Hematopoietic multipotent progenitor cell treated with erythropoietin and hydrocortisone succinate and interleukin-3 and kit ligand, for 6 days (in vitro differentiated cells): ENCODE measurements at regions not wholly inside any gene's neighbourhood (a gene's known extent, or its start where the extent isn't known, plus 50 kb on each side); places are given as distances from the start of the nearest gene placed in this dataset.

ENCODE experiments used
- DNase-seq: peaks from one replicate; pipeline ENCODE4 v3.0.0-alpha.2; 2015

DNA sequence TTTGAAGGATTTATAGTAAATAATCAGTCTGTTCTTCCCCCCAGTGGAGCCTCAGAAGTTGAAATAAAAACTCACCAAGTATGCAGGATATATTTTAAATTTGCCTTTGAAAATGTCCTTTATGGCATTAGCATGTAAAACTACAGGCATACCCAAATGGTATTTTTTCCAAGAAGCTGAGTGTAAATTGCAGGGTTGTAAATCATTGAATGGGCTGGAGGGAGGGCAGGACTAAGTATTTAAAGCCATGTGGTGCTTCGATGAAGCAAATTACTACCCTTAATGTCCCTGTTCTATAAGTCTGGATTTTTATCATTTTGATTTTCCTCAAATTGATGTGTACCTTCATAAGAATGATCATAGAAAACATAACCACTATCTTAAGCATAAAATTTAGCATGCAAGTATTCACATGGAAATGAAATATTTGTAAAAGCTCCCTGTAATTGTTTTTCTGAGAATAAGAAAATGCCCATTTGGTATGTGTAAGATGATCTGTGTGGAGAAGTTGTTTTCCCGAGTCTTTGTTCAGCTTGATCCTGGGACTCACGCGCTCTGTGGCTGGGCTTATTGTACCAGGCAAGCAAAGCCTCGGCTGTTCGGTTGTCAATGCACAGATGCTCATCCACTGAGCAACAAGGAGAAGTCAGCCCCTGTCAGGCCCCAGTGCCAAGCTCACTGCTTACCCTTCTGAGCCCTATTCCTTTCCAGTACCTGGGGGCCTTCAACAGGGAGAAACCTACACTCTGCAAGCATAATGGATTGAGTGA is 66.7 kb downstream of the CD164 start:
- DNase-seq, result no peak

DNA sequence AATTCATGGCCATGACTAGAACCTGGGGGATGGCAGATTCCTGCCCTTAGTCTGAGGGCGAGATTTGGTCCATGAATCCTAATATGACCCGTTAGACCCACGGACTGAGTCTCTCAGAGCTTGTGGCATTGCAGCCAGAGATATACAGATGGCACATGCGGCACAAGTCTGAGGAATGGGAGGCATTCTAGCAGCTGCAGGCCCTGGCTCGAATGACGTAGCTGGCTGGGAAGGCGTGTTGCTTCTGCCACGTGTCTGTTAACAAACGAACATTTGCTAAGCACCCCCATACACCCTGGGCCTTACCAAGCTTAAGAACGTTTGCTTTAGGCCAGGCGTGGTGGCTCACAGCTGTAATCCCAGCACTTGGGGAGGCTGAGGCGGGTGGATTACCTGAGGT is 68.0 kb downstream of the CD164 start:
- DNase-seq, result no peak

DNA sequence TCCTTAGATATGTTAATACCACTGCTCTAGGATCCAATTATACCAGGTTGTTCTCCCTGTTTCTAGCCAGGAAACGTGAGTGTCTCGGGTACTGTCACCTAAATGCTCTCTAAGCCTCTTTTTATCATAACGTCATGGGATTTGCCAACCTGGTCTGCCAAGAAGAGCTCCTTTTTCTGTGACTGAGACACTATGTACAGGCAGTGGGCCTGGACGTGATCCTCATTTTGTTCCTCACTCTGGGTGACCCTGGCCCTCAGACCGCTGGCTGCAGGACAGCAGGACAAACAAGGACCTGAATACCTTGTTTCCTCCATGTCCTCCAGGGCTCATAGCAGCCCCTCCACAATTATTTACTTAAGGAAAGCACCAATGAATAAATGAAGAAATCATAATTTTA is 69.1 kb downstream of the CD164 start:
- no peak for DNase-seq

DNA sequence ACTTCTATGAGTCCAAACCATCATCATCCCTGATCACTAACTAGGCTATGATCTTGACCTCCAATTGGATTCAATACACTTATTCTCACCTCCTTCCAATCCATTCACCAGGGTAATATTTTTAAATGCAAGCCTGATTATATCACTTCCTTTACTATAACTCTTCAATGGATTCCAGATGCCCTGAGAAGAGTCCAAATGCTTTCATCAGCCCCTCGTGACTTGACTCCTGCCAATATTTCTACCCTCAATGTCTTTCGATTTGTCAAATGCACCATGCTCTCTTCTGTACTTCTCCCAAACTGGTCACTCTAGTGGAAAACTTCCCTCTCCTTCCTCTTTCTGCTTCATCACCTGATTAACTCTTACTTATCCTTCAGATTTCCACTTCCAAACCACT is 70.8 kb downstream of the CD164 start:
- no peak for DNase-seq

DNA sequence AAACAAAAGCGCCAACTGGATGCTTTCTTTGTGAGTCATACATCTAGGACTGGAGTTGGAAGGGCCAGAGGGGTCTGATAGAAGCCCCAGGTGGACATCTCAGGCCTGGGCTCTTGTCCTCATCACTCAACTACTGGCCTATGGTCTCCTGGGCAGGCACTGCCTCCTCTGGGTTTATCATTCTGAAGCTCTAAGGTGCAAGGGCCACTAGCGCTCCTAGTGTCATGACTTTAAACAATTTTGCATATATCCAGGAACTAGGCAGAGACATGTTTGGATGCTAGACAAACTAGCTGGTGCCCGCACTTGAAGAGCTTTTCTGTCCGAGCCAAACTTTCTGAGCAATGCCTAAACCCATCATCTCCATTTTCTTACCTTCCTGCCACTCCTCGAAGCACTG is 72.3 kb downstream of the CD164 start:
- no peak for DNase-seq

DNA sequence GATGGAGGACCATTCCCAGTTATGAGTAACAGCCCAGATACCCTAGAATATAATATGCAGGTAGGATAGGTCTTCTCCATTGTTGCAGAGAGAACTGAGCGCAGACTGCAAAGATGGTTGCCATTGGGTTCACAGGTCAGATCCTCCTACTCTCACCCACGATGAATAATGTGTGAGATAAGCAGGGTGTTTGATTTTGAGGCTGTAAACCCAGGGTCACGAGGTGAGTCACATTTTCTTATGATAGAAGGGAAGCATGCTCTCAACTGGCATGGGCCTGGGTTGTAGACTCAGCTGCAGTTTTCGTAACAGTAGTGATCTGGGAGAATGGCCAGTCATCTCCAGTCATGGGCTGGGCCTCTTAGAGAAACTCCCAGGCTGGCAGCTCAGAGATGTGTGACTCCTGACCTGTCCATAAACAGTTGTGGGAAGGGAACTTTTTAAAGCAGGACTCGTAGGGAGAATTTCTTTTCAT is 74.2 kb downstream of the CD164 start:
- DNase-seq, result peak; percentile 79

DNA sequence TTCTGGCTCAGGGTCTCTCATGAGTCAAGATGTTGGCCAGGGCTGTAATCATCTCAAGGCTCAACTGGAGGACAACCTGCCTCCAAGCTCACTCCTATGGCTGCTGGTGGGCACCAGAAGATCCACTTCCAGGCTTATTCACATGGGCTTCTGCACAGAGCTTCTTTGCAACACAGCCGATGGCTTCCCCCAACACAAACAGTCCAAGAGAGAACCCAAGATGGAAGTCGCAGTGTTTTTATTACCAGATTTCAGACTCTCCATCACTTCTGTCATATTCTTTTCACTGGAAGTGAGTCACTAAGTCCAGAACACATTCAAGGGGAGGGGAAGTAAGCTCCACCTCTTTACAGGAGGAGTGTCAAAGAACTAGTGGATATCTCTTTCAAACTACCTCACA is 75.5 kb downstream of the CD164 start:
- peak; percentile 53 for DNase-seq

DNA sequence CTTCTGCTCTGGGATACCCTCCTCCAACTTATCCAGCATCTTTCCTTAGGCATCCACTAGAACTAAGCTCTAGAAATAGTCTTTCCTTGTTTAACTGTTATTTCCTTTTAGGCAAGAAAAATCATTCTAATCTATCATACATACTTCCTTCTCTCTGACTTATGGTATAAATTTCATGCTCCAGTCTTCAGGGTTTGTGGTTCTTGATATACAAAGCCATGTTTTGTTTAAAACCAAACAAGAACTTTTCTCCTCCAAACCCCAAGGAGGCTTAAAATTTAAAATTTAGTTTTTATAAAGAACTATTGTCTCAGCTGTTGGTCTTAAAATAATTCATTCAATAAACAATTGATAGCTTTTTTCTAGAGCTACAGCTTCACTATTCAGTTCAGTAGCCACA is 77.2 kb downstream of the CD164 start:
- DNase-seq, result peak; percentile 44

DNA sequence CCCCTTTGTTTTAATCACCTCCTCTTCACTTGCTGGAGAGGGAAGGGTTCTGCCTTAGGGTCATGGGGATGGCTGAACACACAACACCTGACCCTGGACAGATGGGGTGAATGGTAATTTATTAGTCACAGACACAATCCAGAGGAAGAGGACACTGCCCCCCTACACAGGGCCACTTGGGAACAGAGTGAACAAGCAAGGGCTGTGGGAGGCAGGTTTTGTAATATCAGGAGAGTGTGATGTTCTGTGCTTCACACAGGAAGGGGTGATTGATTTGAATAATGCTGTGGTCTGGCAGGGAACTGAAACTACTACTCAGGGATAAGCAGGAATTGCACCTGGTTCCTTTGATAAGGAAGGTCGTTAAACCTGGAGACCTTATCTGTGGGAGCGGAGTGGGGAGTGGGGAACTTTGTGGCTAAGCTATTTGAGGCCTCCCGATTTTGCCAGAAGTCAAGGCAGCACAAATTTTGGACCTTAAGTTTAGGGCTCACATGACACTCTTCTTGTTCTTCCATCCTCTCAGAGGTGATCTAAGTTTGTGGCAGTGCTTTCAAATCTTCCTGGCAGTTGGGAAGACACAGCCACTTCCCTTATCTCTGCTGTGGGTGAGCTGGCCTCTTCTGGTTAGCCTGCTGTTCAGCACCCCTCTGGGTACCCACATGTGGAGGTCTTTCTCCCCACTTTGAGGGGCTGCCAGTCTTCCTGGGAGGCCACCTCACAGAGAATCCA is 77.8 kb downstream of the CD164 start:
- peak; percentile 97 for DNase-seq

DNA sequence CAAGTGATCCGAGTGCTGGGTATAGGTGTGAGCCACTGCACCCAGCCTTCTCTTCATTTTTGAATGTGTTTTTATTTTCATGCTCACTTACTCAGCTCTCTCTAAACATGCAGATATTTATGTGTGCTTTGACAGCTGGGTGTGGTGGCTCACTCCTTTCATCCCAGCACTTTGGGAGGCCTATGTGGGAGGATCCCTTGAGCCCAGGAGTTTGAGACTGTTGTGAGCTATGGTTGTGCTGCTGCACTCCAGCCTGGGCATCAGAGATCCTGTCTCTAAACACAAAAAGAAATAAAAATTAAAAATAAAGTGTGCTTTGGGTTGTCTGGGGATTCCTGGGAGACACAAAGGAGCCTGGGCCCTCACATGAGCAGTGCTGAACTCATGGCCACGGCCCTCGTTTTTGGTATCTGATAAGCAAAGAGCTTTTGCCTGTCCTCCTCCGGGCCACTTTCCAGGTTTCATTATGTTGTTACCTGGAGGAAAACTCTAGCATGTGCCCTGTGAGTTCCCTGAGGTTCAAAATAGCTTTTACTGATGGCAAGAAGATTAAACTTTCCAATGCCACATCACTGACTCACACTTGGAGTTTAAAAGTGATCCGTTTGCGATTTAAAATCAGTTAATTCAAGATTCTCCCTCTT is 78.5 kb downstream of the CD164 start:
- DNase-seq, result peak; percentile 78

DNA sequence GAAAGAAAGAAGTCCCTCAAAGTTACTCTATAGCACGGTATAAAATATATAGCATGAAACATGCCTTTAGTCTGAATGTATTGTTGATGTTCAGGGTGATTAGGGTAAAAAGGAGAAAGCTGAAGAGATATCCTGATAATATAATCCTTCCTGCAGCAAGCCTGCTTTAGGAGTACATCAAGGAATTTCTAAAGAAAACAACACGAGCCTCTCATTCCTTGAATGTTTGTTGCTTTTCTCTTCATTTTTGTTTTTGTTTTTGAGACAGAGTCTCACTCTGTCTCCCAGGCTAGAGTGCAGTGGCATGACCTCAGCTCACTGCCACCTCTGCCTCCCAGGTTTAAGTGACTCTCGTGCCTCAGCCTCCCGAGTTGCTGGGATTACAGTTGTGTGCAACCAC is 79.1 kb downstream of the CD164 start:
- no peak for DNase-seq

DNA sequence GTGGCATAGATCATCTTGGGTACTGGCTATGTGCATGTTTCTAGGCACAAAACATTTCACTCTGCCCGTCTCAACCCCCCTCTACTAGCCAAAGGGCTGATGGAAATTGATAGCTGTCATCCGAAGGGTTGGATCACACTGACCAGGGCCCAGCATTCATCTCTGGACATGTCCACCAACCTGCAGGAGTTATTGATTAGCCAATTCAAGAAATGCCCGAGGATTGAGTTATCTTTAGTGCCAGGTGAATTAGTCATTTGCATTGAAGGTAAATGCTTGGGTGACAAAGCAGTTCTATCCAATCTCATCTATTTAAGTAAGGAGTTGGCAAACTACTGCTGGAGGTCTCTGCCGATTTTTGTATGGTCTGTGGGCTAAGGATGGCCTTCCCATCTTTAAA is 80.1 kb downstream of the CD164 start:
- DNase-seq, result no peak

DNA sequence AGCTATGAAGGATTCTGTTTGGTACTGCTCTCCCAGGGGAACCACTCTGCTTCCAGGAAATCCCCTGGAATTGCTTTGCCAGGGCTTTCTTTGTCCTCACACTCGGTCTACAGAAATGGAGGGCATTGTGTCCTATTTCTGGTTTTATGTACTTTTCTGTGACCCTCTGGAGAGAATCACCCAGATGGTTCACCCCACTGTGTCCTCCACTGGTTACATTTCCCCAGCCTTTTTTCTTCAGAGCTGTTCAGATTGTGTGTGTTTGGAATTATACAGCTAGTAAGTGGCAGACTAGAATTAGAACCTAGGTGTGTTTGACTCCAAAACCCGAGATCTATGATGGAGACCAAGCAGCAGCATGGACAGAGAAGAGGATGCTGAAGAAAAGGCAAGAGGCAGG is 80.8 kb downstream of the CD164 start:
- no peak for DNase-seq

DNA sequence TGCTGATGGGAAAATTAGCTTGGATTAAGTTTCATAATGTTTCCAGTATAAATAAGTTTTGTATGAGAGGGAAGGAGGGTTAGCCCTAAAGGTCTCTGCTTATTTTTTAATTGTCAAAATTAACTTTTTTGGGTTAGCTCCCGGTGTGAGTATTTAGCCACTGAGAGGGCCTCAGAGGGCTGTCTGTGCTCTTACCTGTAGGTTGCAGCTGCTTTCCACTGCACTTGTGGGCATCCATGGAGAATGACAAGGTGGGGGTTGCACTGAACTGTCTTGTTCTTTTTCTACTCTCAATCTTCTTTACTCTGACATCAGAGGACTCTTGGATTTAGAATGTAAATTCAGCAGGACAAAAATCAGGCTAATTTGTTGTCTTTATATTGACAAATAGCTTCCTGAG is 81.4 kb downstream of the CD164 start:
- no peak for DNase-seq

DNA sequence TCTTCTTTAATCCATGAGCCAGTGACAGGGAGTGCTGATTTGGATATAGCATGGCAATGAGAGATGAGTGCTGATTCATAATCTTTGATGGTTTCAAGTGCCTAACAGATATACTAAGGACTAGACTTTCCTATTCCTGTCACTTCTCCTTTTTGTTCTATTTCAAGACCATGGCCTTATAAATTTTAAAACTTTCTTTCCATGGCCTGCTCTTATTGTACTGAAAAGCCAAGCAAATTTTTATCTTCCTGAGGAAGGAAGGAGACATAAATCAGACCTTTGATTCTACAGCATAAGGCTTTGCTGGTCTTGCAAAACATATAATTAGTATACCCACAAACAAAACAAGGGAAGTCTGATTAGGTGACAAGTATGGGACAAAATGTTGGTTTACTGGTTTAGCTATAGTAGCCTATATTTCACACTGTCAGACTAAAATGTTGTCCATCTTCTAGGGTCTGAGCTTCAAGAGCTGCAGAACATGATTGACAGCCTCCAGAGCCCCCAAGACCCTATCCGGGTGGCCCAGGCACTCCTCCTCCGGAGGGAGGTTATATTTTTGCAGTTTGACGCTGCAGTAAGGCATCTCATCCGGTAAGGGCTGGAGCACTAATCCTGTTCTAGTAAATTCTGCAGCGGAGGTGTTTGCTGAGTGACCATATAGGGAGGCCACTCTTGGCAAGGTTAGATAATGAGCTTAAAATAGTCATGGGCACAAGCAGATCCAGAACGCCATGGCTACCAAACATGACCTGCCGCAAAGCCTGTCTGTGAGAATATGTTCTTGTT is 82.3 kb downstream of the CD164 start:
- DNase-seq, result peak; percentile 46

DNA sequence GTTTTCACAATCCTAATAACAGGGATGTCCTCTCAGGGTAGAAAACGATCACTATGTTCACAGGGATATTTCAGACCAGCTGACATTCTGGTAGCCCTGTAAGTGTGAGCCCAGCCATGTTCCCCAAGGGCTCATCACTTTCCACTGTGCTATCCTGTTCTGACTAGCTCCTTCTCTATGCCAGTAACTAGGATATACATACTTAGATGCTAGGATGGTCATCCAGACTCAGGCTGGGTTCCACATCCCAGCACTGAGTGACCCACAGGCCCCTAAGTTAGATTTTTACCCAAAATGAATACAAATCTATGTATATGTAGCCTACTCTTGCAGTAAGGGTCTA is 83.0 kb downstream of the CD164 start:
- DNase-seq, result no peak

DNA sequence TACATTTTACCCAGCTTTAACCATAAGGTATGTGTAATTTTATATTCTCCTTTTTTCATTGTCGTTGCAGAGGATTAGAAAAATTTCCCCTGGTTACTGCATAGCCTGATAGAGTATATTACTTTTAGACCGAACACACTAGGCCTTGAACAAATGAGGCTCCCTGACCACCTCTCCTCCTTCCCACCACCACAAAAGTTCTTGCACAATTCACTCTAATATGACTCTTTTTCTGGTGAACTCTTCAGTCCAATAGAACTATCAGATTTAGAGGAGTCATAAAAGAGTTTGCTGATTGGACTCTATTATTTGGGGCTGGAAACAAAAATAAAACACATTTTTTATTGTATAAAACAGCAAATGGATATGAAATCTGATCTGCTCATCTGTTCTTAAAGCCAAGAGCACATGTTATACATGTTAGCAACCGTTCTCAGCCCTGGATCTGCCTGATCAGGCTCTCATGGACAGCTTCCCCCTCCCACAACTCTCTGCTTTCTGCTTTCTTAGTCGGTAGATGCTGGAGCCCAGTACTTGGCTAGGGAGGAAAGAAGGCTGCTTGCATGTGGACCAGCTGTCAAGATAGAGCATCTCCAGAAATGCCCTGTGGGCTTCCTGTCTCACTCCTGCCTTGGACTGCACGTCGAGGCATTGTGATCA is 83.5 kb downstream of the CD164 start:
- no peak for DNase-seq

DNA sequence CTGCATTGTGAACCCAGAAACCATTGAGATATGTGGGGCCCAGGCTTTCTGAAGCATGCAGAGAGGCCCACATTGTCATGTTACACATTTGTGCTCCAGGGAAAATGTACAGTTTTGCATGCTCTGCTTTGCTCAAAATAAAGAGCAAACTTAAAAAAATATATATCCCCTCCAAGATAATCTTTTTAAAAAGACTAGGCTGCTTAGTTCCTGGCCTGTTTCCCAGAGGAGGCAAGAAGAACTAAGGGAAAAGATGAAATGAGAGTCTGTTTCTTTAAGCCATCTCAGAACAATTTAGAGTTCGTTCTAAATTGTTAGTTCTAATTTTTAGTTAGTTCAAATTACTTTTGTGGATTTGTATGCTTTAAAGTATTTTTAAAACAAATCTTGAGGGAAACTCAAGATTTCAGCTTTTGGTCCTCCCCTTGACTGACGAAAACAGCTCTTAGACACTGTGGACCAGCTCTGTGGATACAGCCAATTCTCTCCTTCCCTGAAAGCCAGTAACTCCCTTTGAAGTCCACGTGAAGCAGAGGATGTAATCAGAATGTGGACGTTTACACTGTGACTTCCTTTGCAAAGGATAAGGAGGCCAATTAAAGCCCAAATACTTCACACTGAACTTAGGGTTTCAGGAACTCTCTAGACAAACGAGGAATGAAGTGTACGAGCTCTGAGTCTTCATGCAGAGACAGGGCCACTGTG is 84.7 kb downstream of the CD164 start:
- no peak for DNase-seq

DNA sequence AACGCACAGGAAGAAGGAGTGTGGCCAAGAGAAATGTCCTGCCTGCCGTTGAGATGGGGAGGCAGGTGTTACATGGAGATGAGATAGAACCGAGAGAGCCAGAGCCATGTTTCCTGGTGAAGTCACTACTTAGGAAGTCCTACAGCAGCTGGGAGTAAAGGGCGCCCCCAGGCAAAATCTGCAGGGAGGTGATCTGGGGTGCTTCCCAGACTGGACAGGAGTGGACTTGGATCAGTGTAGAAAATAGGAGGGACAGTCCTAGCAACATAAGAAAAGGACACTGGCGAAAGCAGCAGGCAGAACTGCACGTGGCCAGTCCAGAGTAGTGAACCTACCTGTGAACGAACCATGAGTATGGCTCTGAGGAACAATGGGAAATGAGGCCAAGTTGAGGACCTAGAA is 85.3 kb downstream of the CD164 start:
- no peak for DNase-seq

DNA sequence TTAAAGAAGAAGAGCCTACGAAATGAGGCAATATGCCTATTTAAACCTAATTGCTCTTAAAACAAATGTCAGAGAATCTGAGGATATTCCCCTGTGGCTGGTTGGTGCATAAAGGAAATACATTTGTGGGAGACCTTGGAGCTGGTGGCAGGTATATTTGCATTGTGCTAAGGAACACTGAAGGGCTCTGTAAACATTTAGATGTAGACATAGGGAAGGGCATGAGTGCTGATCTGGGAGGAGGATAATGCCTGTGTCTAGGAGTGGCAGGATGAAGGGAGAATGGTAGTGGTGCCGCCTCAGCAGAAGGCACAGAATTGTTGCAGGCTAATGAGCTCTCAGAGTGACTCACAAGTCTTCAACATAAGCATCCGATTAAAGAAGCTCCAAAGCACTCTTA is 85.8 kb downstream of the CD164 start:
- no peak for DNase-seq

DNA sequence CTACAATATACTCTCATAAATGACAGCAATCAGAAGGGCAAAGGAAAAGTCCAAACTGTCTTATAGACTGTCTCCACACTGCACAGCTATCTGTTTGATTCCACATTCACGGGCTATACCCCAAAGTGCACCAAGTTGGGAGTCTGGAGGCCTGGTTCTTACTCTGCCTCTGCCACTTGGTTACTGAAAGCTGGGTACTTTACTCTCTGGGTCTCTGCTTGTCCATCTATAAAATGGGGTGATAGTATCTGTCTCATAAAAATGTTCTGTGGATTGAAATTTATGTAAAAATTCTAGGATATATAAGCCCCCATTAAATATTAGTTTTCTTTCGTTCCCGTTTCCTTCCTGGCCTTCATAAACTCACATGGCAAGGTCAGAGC is 86.5 kb downstream of the CD164 start:
- no peak for DNase-seq

DNA sequence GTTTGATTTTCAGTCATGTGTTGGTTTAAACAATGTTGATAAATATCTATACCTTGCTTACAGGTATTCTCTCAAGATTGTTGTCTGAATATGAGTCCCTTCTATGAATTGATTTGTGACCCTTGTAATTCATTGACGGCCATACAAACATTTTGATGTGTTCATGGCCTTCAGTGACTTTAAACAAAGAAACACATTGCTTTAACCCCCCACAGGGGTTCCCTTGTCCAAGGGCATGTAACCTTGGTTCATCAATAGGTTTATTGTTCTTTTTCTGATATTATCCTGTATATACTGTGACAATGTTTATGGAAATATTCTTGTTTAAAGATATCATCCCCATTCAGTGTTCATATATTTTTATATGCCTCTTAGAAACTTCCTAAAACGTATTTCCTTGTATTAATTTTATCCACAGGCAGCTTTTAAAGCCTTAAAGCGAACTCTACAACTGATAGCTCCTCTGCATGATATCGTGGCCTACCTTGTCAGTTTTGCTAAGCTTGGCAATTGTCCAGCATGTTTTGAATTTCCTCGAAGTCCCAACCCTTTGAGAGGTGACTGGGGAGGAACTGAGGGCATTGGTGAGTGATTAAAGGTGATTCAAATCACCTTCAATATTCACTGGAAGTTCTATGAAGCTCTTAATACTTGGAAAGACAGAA is 87.0 kb downstream of the CD164 start:
- DNase-seq, result peak; percentile 57
